ENCODE measurements at regions not wholly inside any gene's neighbourhood (a gene's known extent, or its start where the extent isn't known, plus 50 kb on each side); places are given as distances from the start of the nearest gene placed in this dataset.

GRCh38 chr1:24985737-24986136, 55.7 kb upstream of the RUNX3 start:
- no peak overlapping the region for H3K18ac ChIP-seq (ENCODE audit: insufficient read length, low read depth, low read length)
- no peaks in the 10 kb centered on the region for H3K27me3 ChIP-seq (ENCODE audit: insufficient read depth, low read length)
- no peak for DNase-seq
- H2BK12ac ChIP-seq (ENCODE audit: insufficient read length, low read depth, low read length): no peak overlapping the region
- no peak overlapping the region for H2BK20ac ChIP-seq (ENCODE audit: low read depth, low read length, poor library complexity, severe bottlenecking)
- TF ChIP-seq CTCF (conservative IDR thresholded peaks at IDR 0.05): no peak
- no peak overlapping the region for H2AK5ac ChIP-seq (ENCODE audit: insufficient read length, low read length)
- Mint-ChIP-seq H3K27me3 (ENCODE audit: low read depth) (peaks cover 9% of the 10 kb centered on the region), H3K36me3 (ENCODE audit: insufficient read depth in 1 of 3, low read depth in 3 of 3) (no peaks in the 10 kb centered on the region), H3K27ac (no peak overlapping the region), H3K4me3 (no peak overlapping the region), H3K4me1 (peaks cover 7 to 16% of the 10 kb centered on the region in 2 experiments), H3K9me3 (no peaks in the 10 kb centered on the region; a peak in 1 of 5 replicates)
- no peak overlapping the region for H2BK15ac ChIP-seq (ENCODE audit: low read depth, low read length)
- no peak overlapping the region for H4K5ac ChIP-seq (ENCODE audit: insufficient read length, low read depth, low read length)
- no CpG with 5 or more reads among the region's 3 CpGs for WGBS (ENCODE audit: extremely low coverage, insufficient read length, low lambda C conversion rate)
- no peak overlapping the region for H3K27ac ChIP-seq (ENCODE audit: insufficient read length, low read depth, low read length)
- H3K4me1 ChIP-seq (ENCODE audit: insufficient read depth, low read length): no peaks in the 10 kb centered on the region
- H3T11ph ChIP-seq (ENCODE audit: low read length): no peak overlapping the region
- no peak overlapping the region for H3K23ac ChIP-seq (ENCODE audit: insufficient read length, low read depth, low read length)
- H4K91ac ChIP-seq (ENCODE audit: insufficient read length, low read depth, low read length): no peak overlapping the region
- H3K79me1 ChIP-seq (ENCODE audit: insufficient read depth, low read depth, low read length, poor library complexity, severe bottlenecking): no peaks in the 10 kb centered on the region
- no peaks in the 10 kb centered on the region for H3K79me2 ChIP-seq (ENCODE audit: insufficient read depth, low read length)
- no peak overlapping the region for H4K8ac ChIP-seq (replicated peaks; ENCODE audit: insufficient read length, low read depth, low read length)
- no peaks in the 10 kb centered on the region for H3K23me2 ChIP-seq (ENCODE audit: insufficient read length, low read depth, low read length, poor library complexity, severe bottlenecking)
- H3K9me3 ChIP-seq (ENCODE audit: control insufficient read depth, low read depth, low read length): no peaks in the 10 kb centered on the region
- H3K14ac ChIP-seq (ENCODE audit: insufficient read depth, low read length): no peak overlapping the region
- no peak overlapping the region for H3K56ac ChIP-seq (ENCODE audit: insufficient read length, low read depth, low read length)
- no peak overlapping the region for H2BK5ac ChIP-seq (ENCODE audit: insufficient read length, low read length)
- no peaks in the 10 kb centered on the region for H4K20me1 ChIP-seq (ENCODE audit: control insufficient read depth, insufficient read depth, insufficient read length)
- H3K9ac ChIP-seq (ENCODE audit: extremely low read depth, insufficient read length, low read length): no peak overlapping the region
- no peak overlapping the region for H2BK120ac ChIP-seq (ENCODE audit: low read depth, low read length, poor library complexity, severe bottlenecking)
- H3K4ac ChIP-seq (ENCODE audit: low read depth, low read length): no peak overlapping the region
- no peak overlapping the region for H2AFZ ChIP-seq (ENCODE audit: low read length)
- no peak overlapping the region for H3K4me2 ChIP-seq (ENCODE audit: insufficient read depth, insufficient read length, low read length)

Data from H9 (cell line).